CD4-positive, alpha-beta T cell (primary cell): ENCODE measurements at regions not wholly inside any gene's neighbourhood (a gene's known extent, or its start where the extent isn't known, plus 50 kb on each side); places are given as distances from the start of the nearest gene placed in this dataset.

Experiments used
- ATAC-seq: fragments of 200-7000 bp; cut with Tn5 transposase; one replicate; pipeline ENCODE4 v1.10.0; 2022; ENCODE audit warnings: mild to moderate bottlenecking; ENCODE audit not compliant: poor library complexity
- CTCF ChIA-PET: fragments of 350-600 bp; sonication (Branson Sonifier 250); formaldehyde crosslinking; loops from one replicate; lab custom pipeline; 2021; ENCODE audit warnings: antibody characterized with exemption, inconsistent platforms; lab: Charles Lee
- POLR2A ChIA-PET: fragments of 350-600 bp; sonication (Branson Sonifier 250); formaldehyde crosslinking; loops from one replicate; lab custom pipeline; 2021; ENCODE audit warnings: antibody characterized with exemption, inconsistent platforms; lab: Charles Lee
- DNase-seq, 14 experiments: peaks; one replicate each; pipeline ENCODE4 v3.0.0-alpha.2; 2013 to 2020; ENCODE audit warnings: mixed read lengths in 2 of 14
- H3K27ac ChIP-seq, 2 donors: one replicate each; pipeline versions ENCODE4 v1.5.1 to v1.7.0; 2013; ENCODE audit warnings: low read length in 2 of 2, low read depth in 1 of 2, mild to moderate bottlenecking in 1 of 2
- H3K27me3 ChIP-seq, 2 experiments: 1 replicate in 1 of 2; 2 replicates in 1 of 2; pipeline versions ENCODE4 v1.6.1 to v1.7.0; 2013; ENCODE audit warnings: low read length in 2 of 2, control low read depth in 1 of 2, mild to moderate bottlenecking in 1 of 2, moderate library complexity in 1 of 2; ENCODE audit not compliant: insufficient read depth in 2 of 2, control insufficient read depth in 1 of 2
- H3K36me3 ChIP-seq: one replicate; pipeline ENCODE4 v1.6.1; 2013; ENCODE audit warnings: low read length, control low read depth; ENCODE audit not compliant: insufficient read depth
- H3K4me1 ChIP-seq: one replicate; pipeline ENCODE4 v1.6.1; 2013; ENCODE audit warnings: low read length, control low read depth; ENCODE audit not compliant: insufficient read depth
- H3K4me3 ChIP-seq: one replicate; pipeline ENCODE4 v1.5.1; 2013; ENCODE audit warnings: mild to moderate bottlenecking, low read length, moderate library complexity
- H3K9me3 ChIP-seq, 2 experiments: 1 replicate in 1 of 2; 2 replicates in 1 of 2; pipeline versions ENCODE4 v1.6.1 to v1.7.0; 2013; ENCODE audit warnings: low read length in 2 of 2, mild to moderate bottlenecking in 2 of 2, control low read depth in 1 of 2, moderate library complexity in 1 of 2; ENCODE audit not compliant: control insufficient read depth in 1 of 2, insufficient read depth in 1 of 2
- H3K27ac Mint-ChIP-seq: one replicate; pipeline ENCODE4 v1.8.0; 2020; ENCODE audit warnings: mixed read lengths
- H3K27me3 Mint-ChIP-seq: one replicate; pipeline ENCODE4 v1.8.0; 2021; ENCODE audit warnings: mixed read lengths
- H3K36me3 Mint-ChIP-seq: one replicate; pipeline ENCODE4 v1.8.0; 2021; ENCODE audit warnings: low read depth, mixed read lengths
- H3K4me1 Mint-ChIP-seq: one replicate; pipeline ENCODE4 v1.8.0; 2021; ENCODE audit warnings: low read depth, mixed read lengths
- H3K4me3 Mint-ChIP-seq: one replicate; pipeline ENCODE4 v1.8.0; 2020; ENCODE audit warnings: mild to moderate bottlenecking, mixed read lengths
- H3K9me3 Mint-ChIP-seq: one replicate; pipeline ENCODE4 v1.8.0; 2020; ENCODE audit warnings: mixed read lengths
- CTCF ChIP-seq: fragments of 200-600 bp; IDR thresholded peaks from one replicate; pipeline ENCODE4 v1.8.0; 2022; ENCODE audit warnings: antibody characterized with exemption, mild to moderate bottlenecking
- intact Hi-C, 2 experiments: fragments of 100-400 bp; cut with DNase I in 1 of 2; cut with micrococcal nuclease in 1 of 2; formaldehyde crosslinking; loops; one replicate each; pipeline versions ENCODE4 v1.15.1 to v1.9.0; 2023 to 2025; cut with DNase I, micrococcal nuclease

- ChIA-PET POLR2A (no interaction called here), CTCF (no interaction called here)
- H3K4me3 ChIP-seq = no peak overlapping the region
- ATAC-seq (no peak), DNase-seq (no peak)
- no peak for TF ChIP-seq CTCF
- H3K27me3 ChIP-seq = no peaks in the 10 kb centered on the region
- no peaks in the 10 kb centered on the region for H3K4me1 Mint-ChIP-seq
- no peaks in the 10 kb centered on the region for H3K36me3 ChIP-seq
- H3K27ac ChIP-seq = no peak overlapping the region
- H3K9me3 ChIP-seq = peaks cover 0 to 11% of the 10 kb centered on the region in 2 experiments
- H3K36me3 Mint-ChIP-seq = no peaks in the 10 kb centered on the region
- no peak overlapping the region for H3K4me3 Mint-ChIP-seq
- H3K27me3 Mint-ChIP-seq = no peaks in the 10 kb centered on the region
- no peaks in the 10 kb centered on the region for H3K4me1 ChIP-seq
- no peak overlapping the region for H3K27ac Mint-ChIP-seq
- intact Hi-C loops = no loop called here
- peaks cover 9% of the 10 kb centered on the region for H3K9me3 Mint-ChIP-seq
These were observed 1257.5 kb upstream of the ATXN8OS start for GRCh38 chr13:68850160-68850559.

GRCh38 chr13:68846663-68847062, 1261.0 kb upstream of the ATXN8OS start:
- no peaks in the 10 kb centered on the region for H3K36me3 Mint-ChIP-seq

GRCh38 chr13:68834375-68834774, 1273.3 kb upstream of the ATXN8OS start:
- no peak for DNase-seq
- intact Hi-C loops = no loop called here
- Mint-ChIP-seq H3K4me1 (no peaks in the 10 kb centered on the region), H3K27me3 (no peaks in the 10 kb centered on the region), H3K9me3 (peaks cover 6% of the 10 kb centered on the region), H3K4me3 (no peak overlapping the region), H3K36me3 (no peaks in the 10 kb centered on the region), H3K27ac (no peak overlapping the region)
- Histone ChIP-seq H3K27ac (no peak overlapping the region), H3K27me3 (no peaks in the 10 kb centered on the region), H3K9me3 (peaks cover 0 to 6% of the 10 kb centered on the region in 2 experiments), H3K4me3 (no peak overlapping the region), H3K4me1 (no peaks in the 10 kb centered on the region), H3K36me3 (no peaks in the 10 kb centered on the region)
- TF ChIP-seq CTCF = no peak
- ATAC-seq = no peak
- ChIA-PET CTCF (no interaction called here), POLR2A (no interaction called here)

More at GRCh38 chr13:68846663-68847062, 1261.0 kb upstream of the ATXN8OS start:
- no peak overlapping the region for H3K4me3 ChIP-seq
- peaks cover 0 to 8% of the 10 kb centered on the region in 2 experiments for H3K9me3 ChIP-seq
- no peak overlapping the region for H3K4me3 Mint-ChIP-seq
- no peaks in the 10 kb centered on the region for H3K4me1 Mint-ChIP-seq
- no peak overlapping the region for H3K27ac Mint-ChIP-seq
- H3K27me3 Mint-ChIP-seq = no peaks in the 10 kb centered on the region
- DNase-seq = no peak
- POLR2A ChIA-PET = no interaction called here
- CTCF ChIA-PET = no interaction called here
- intact Hi-C loops = no loop called here
- no peaks in the 10 kb centered on the region for H3K27me3 ChIP-seq
- TF ChIP-seq CTCF = no peak
- H3K4me1 ChIP-seq = no peaks in the 10 kb centered on the region
- no peaks in the 10 kb centered on the region for H3K36me3 ChIP-seq
- peaks cover 11% of the 10 kb centered on the region for H3K9me3 Mint-ChIP-seq
- ATAC-seq = no peak
- H3K27ac ChIP-seq = no peak overlapping the region
